GM19043 (cell line): ENCODE measurements at regions not wholly inside any gene's neighbourhood (a gene's known extent, or its start where the extent isn't known, plus 50 kb on each side); places are given as distances from the start of the nearest gene placed in this dataset.
A peak's percentile ranks its signal among the peaks of the same experiment; 100 is the strongest.

Experiments used
- ATAC-seq: cut with Tn5 transposase; IDR thresholded peaks from one replicate; pipeline ENCODE4 v1.9.1; 2021; ENCODE audit warnings: low read depth; ENCODE audit not compliant: unreplicated experiment

DNA sequence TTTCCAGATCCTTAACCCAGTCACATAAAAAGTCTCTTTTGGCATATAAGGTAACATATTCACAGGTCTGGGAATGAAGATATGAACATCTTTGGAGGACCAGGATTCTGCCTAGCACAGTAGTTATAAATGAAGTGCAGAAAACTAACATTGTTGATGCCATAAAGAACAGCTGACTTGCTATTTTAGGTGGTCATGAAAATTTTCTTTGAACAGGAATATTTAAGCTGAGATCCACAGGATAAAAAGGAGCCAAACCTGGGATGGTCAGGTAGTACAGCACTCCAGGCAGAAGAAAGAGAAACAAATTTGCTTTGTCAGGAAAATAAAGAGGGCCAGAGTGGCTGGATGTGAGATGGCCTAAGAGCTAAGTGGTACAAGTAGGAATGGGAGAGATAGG is 80.0 kb downstream of the CENPW start:
- ATAC-seq, result no peak

DNA sequence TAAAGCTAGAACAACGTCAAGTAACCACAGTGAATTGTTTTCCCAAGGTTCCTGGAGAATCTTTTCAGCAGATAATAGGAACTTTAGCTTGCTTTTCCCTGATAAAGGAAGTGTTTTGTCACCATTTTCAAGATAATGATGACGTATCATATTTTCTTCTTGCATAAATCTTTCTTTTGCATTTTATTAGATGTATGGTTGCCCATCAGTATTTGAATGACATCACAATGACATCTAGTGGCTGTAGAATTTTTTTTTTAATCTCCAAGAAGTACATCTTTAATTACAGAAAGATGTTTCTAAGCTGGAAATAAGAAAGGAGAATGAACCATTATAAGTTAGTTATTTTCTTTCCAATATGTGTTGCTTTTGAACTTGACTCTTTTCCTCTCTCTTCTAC is 83.0 kb downstream of the CENPW start:
- ATAC-seq, result no peak

DNA sequence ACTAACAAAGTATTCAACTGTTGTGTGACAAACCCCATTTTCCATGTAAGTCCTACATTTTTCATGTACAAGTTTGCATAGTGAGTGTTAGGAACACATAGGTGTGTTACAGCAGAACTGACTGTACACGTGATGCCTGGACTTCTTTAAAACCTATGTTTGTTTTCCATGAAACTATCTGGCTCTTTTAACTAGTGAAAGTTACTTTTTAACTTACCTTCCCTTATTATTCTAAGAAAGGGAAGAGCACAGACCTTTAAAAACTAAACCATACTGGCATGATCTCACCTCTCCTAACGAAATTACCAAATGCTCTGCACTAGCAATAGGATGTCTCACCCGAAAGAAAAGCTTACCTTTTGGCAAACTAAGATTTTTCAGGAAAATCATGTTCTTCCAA is 87.8 kb downstream of the CENPW start:
- ATAC-seq, result no peak

DNA sequence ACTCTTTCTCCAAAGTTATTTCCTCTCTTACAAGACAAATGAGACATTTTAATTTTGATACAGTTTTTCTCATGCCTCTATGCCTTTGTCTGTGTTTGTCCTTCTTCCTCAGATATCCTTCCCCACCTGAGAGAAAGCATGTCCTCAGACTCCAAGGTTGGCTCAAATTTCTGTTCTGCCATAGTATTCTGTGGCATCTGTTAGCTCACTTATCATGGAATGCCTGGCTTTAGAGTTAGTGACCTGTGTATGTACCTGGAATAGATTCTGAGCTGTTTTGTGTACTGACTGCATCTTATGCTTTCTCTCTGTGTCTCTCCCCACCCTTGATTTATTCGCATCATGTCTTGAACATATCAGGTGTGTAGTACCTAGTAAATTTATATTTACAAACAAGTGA is 90.0 kb downstream of the CENPW start:
- no peak for ATAC-seq

DNA sequence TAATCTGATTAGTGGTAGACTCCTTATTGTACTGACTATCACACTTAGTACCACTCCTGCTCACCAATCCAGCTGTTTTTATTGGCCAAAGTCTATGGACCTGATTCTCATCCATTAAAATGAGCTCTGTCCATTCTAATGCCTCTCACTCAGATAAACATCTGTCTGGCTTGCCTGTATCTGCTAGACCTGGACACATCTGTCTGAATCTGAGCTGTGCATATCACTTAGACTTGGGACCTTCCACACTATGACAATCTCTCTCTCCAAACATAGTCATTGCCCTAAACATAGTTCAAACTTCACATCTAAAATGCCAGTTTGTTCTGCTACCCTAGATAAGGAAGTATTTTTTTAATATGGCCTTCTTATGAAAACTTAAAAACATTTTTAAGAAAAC is 92.6 kb downstream of the CENPW start:
- no peak for ATAC-seq

DNA sequence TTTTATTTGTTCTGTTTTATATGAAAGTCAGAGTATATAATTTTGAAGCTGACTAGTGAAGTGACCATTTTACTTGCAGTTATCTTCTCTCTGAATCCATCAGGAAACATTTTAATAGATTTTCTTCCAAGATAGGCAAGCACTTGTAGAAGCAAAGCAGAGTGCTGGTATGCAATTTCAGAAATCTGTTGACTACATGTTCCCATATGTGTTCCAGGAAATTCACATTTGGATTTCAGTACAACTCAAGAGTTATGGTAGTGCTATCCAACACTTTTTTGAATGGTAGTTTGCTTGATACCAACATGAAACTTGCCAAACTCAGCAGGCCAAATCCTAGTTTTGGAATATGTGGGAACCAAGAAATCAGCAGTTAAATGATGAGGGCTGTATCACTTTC is 94.0 kb downstream of the CENPW start:
- no peak for ATAC-seq

DNA sequence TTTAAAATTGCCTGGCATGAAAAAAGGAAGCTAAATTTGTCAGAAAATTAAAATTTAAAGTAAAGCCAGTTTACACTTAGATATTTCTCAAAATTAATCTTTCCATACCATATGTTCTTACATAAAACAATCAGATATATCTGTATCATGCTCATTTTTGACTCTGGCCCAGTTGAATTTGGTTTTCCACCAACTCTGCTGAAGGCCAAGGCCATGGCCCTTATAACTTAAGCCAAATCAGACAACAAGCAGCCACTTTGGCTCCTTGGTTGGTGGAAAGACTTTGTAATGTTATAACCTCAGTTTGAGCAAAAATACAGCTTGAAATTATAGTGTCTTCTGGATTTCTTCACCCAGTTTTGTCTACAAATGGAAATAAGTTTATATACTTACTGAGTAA is 97.3 kb downstream of the CENPW start:
- ATAC-seq, result no peak

DNA sequence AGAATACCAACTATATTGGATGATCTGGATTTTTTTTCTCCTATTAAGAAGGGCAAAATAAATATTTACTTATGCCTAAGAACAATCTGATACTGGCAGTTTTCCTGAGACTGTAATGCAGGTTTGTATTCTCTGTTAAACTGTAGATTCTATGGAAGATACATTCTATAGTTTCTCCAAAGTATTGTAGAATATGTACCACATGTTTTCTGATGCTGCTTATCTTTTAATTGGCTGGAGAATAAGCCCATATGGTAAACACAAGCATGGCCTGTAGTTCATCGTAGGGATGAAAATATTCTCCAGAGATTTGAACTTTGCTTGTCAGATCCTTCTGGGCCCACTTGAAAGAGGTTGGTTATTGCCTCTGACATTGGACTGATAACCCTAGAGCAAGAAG is 99.1 kb downstream of the CENPW start:
- ATAC-seq, result no peak

DNA sequence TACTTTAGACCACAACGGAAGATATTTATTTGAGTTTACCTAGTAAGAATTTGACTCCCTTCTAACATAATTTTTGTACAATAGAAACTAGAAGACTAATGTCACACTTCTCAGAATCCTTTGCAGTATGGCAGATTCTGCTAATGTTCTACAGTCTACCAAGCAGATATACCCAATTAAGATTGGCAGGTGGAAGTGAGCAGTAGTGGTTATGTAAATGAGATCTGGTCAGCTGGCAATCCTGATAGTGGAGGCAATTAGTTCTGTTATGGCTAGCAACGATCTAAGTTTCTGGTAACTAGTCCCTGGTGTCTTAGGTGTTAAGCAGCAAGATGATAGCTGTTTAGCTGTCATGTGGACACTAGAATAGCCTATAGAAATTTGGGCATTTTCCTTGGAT is 101.0 kb downstream of the CENPW start:
- no peak for ATAC-seq

DNA sequence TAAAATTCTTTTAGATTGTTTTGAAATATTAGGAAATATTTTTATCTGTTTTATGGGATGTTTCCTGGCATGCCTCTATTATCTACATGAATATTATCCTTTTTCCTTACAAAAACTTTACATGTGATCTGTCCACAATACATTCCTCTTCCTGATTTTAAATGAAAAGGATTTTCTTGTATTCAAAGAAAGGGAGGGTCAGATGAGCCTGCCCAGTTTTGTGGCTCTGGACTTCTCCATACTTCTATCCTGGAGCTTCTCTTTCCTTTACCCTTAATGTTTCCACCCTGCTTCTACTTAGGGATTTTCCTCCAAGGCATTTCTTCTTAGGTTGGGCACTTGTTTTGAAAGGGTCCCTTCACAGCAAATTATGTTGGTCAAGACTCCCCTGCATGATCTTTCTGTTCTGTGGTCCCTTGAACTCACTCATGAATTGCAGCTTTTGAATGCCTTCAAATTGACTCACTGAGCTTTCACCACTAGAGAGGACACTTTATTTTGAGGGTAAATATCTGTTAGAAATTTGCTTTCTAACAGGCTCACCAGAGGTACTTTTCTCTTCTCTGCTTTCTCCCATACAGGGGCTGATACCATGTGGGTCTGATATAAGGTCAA is 104.9 kb downstream of the CENPW start:
- no peak for ATAC-seq

DNA sequence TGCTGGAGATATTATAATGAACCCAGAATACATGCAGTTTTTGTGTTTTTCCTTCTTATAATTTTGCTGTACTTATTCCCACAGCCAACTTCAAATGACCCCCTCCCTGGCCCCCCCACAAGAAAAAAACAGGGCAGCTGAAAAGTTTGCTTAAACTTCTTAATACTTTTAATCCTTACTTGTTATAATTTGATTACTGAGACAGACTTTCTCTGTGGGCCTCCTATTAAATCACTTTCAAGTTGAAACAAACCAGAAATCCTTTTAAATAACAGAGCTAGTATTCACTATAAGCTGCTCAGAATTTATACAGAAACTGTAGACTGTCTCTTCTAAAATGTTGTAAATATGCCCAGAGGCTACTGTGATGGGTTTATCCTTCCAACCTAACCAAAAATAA is 106.3 kb downstream of the CENPW start:
- ATAC-seq, result no peak

DNA sequence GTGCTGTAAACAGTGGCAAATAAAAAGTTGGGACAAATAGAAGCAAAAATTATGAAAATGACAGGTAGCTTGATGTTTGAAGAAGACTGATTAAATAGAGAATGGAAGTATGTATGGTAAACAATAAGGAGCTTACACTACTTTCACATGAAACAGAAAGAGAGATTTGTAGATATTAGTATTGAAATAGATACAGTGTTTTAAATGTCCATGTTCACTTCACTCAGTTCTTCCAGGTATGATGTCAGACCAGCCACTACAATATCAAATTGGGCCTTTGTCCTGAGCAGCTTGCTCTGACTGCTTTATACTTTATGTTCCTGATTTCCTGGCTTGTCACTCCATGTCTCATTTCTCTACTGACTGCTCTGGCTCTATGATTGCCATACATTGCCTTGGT is 107.5 kb downstream of the CENPW start:
- no peak for ATAC-seq

DNA sequence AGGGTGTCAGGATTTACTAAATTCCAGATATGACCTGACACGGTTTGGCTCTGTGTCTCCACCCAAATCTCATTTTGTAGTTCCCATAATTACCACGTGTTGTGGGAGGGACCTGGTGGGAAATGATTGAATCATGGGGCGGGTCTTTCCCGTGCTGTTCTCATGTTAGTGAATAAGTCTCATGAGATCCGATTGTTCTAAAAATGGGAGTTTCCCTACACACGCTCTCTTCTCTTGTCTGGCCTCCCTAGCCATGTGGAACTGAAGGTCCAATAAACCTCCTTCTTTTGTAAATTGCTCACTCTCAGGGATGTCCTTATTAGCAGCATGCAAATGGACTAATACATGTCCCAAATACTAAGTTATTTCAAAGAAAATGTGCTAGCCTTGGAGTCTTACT is 121.1 kb downstream of the CENPW start:
- no peak for ATAC-seq

DNA sequence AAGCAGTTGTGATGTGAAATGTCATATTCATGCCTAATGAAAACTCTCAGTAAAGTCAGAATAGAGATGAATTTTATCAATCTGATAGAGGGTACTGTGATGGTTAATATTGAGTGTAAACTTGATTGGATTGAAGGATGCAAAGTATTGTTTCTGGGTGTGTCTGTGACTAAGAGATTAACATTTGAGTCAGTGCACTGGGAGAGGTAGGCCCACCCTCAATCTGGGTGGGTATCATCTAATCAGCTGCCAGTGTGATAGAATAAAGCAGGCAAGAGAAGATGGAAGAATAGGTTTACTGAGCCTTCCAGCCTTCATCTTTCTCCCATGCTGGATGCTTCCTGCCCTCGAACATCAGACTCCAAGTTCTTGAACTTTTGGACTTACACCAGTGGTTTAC is 124.3 kb downstream of the CENPW start:
- ATAC-seq, result no peak

DNA sequence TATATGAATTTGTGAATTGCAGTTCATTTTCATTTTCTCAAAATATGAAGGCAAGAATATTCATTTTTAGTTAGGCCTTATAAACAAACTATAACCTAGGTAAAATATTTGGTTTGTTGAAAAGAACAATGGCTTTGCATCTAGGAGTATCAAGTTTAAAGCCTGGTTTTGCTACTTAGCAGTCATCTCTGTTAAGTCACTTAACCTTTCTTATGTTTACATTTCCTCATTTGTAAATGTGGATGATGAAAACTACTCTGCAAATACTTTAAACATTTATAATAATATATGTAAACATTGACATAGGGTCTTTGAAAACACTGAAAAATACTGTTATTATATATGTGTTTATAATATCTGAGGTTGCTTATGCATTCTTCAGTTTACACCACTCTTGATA is 135.5 kb downstream of the CENPW start:
- no peak for ATAC-seq

DNA sequence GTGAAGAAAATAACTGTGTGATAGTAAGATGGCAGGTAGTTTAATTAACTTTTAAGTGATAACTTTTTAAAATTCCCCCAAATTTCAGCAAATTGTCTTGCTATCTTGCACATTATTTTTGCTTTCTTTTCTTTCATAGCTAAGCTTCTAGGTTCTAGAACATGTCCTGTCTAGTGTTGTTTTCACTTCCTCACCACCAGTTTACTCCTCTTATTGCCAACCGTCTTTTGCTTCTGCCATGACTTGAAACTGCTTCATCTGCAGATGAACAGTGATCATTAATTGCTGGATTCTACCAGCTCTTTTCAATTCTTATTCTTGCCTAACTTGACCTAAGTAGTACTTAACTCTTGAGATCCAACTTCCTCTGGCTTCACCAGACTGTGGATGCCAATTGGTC is 137.8 kb downstream of the CENPW start:
- peak; percentile 71 for ATAC-seq

DNA sequence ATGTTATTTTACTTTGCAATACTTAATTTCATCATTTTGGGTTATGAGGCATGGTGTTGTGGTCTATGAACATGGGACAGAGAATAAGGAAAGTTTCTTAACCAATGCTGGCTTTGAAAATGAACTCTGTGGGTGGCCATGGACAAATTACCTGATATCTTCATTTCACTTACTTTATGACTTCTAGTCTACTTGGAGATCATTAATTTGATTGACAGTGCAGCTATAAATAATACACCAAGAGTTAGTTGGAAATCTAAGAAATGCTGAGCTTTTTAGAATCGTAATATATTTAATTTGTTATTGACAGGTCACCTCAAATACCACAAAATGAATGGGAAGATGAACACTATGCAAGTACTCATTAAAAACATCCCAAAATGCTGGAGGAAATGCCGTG is 140.4 kb downstream of the CENPW start:
- no peak for ATAC-seq

DNA sequence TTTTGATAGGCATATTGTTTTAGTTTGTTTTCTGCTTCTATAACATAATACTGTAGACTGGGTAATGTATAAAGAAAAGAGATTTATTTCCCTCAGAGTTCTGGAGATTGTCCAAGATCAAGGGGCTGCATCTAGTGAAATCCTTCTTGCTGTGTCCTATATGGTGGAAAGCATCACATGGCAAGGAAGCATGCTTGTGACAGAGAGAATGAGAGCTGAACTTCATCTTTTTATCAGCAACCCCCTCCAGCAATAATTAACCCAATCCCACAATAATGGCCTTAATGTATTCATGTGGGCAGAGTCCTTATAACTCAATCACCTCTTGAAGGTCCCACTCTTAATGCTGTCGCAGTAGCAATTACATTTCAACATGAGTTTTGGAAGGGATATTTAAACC is 141.4 kb downstream of the CENPW start:
- no peak for ATAC-seq

DNA sequence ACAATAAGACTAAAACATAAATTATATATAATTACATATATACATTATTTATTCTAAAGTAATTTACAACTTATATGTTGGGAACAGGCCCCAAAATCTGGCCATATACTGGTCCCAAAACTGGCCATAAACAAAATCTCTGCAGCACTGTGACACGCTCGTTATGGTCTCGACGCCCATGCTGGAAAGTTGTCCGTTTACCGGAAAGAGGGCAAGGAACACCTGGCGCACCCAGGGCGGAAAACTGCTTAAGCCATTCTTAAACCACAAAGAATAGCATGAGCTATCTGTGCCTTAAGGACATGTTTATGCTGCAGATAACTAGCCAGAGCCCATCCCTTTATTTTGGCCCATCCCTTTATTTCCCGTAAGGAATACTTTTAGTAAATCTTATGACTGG is 164.9 kb downstream of the CENPW start:
- ATAC-seq, result no peak

DNA sequence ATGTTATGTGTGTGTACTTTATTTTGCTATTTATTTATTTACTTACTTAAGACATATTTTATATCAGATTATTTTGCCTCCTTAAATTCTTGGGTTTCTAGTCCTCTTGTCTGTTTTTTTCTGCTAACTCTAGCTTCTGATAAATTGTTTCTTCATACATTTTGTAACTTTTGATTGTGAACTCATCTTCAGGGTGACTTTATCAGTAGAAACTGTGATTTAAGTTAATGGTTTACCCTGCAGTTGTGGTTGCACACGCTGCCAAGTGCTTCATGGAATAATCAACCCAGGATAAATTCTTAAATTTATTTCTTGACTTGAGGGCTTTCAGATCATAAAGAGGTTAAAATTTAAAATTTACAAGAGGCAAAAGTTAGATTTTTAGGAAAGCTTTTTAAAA is 173.3 kb downstream of the CENPW start:
- ATAC-seq, result no peak

DNA sequence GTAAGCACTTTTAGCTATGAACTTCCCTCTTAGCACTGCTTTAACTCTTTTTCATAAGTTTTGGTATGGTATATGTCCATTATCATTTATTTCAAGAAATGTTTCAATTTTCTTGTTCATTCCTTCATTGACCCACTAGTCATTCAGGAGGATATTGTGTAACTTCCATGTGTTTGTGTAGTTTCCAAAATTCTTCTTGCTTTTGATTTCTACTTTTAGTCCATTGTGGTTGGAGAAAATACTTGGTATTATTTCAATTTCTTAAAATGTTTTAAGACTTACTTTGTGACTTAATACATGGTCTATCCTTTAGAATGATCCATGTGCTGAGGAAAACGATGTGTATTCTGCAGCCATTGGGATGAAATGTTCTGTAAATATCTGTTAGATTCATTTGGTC is 176.5 kb downstream of the CENPW start:
- ATAC-seq, result no peak

DNA sequence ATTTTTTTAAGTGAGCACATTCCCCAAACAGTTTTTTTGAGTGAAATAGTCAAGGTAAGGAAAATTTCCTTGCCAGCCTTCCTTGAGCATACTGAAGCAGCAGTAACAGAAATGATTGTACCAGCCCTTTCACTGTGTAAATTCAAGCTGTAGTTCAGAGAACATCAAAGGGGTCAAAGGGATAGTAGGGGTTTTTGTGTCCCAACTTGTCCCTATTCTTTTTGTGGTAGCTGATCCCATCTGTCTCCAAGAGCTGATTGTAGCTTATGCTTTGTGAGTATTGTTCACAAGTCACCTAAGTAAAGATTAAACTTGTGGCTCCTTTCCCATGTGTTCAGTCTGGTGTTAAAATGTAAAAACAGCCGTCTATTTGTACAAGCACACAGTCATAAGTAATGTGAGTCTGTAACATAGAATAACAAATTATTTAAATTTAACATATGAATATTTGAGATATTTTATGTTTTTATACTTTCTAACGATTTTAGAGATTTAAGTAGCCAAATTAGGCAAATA is 185.0 kb downstream of the CENPW start:
- ATAC-seq, result no peak

DNA sequence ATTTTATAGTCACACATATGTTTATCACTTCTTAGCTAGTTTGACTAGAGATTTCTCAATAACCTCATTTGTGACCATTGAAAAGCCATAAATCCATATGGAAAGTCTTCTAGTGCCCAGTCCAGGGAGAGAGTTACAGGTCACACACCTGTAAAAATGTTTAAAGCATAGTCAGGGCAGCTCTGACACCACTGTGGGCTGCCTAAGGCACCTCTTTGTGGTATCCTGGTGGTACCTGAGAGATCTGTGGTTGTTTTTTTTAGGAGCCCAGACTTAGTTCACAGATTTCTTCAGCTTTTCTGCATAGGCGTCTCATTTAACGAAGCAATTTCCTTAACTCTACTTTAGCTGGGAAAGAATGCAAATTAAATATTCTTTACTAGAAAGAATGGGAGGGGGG is 186.6 kb downstream of the CENPW start:
- ATAC-seq, result no peak
